HG03196 (cell line): ENCODE measurements at regions not wholly inside any gene's neighbourhood (a gene's known extent, or its start where the extent isn't known, plus 50 kb on each side); places are given as distances from the start of the nearest gene placed in this dataset.
"Not testable (repeated sequence)": the region's sequence is repeated elsewhere in the genome, so short reads cannot be mapped to it uniquely, and the experiment has no call there.

Experiments
- ATAC-seq: cut with Tn5 transposase; IDR thresholded peaks from one replicate; pipeline ENCODE4 v1.9.1; 2021; ENCODE audit not compliant: unreplicated experiment

- ATAC-seq = no peak
Observed at GRCh38 chr2:6183226-6183625, 491.0 kb downstream of the SOX11 start.

- ATAC-seq = no peak
Observed at GRCh38 chr2:6184532-6185292, 492.5 kb downstream of the SOX11 start.

- ATAC-seq = no peak
Observed at GRCh38 chr2:6186332-6187151, 494.4 kb downstream of the SOX11 start.

GRCh38 chr2:6196449-6196848 is 504.3 kb downstream of the SOX11 start:
- ATAC-seq = no peak

- ATAC-seq = not testable (repeated sequence)
Observed at GRCh38 chr2:6198370-6198919, 506.3 kb downstream of the SOX11 start.

- ATAC-seq = no peak
Observed at GRCh38 chr2:6202756-6203155, 510.6 kb downstream of the SOX11 start.

- no peak for ATAC-seq
Observed at GRCh38 chr2:6203291-6203959, 511.2 kb downstream of the SOX11 start.

- ATAC-seq = no peak
Observed at GRCh38 chr2:6206882-6207281, 514.7 kb downstream of the SOX11 start.

GRCh38 chr2:6211236-6211635 is 519.1 kb downstream of the SOX11 start:
- ATAC-seq = no peak

GRCh38 chr2:6212491-6212890 is 520.3 kb downstream of the SOX11 start:
- ATAC-seq = no peak

- ATAC-seq = no peak
Observed at GRCh38 chr2:6213056-6213780, 521.0 kb downstream of the SOX11 start.

- no peak for ATAC-seq
Observed at GRCh38 chr2:6214471-6214870, 522.3 kb downstream of the SOX11 start.

- no peak for ATAC-seq
Observed at GRCh38 chr2:6215053-6215452, 522.9 kb downstream of the SOX11 start.

GRCh38 chr2:6216234-6216633 is 524.0 kb downstream of the SOX11 start:
- ATAC-seq = no peak

- ATAC-seq = no peak
Observed at GRCh38 chr2:6218926-6219325, 526.7 kb downstream of the SOX11 start.

GRCh38 chr2:6219906-6220305 is 527.7 kb downstream of the SOX11 start:
- no peak for ATAC-seq

- ATAC-seq = no peak
Observed at GRCh38 chr2:6222296-6222695, 530.1 kb downstream of the SOX11 start.

GRCh38 chr2:6224267-6224666 is 532.1 kb downstream of the SOX11 start:
- ATAC-seq = no peak

- ATAC-seq = no peak
Observed at GRCh38 chr2:6228251-6228650, 536.1 kb downstream of the SOX11 start.

GRCh38 chr2:6231166-6231565 is 539.0 kb downstream of the SOX11 start:
- no peak for ATAC-seq

GRCh38 chr2:6233993-6234392 is 541.8 kb downstream of the SOX11 start:
- ATAC-seq = no peak
